Liver (tissue), 8 donors: ENCODE measurements at regions not wholly inside any gene's neighbourhood (a gene's known extent, or its start where the extent isn't known, plus 50 kb on each side); places are given as distances from the start of the nearest gene placed in this dataset.

Source experiments
- DNase-seq: peaks from one replicate; pipeline ENCODE4 v3.0.0-alpha.2; 2017; ENCODE audit warnings: low spot score
- H3K27ac ChIP-seq, 2 donors: one replicate each; pipeline ENCODE4 v1.7.0; 2013; ENCODE audit warnings: inconsistent platforms in 2 of 2, low read length in 2 of 2, control low read depth in 1 of 2, low read depth in 1 of 2, mild to moderate bottlenecking in 1 of 2
- H3K27me3 ChIP-seq, 4 donors: one replicate each; pipeline versions ENCODE4 v1.6.1 to v1.7.0; 2013; ENCODE audit warnings: low read length in 3 of 4, inconsistent platforms in 1 of 4, mild to moderate bottlenecking in 1 of 4, moderate library complexity in 1 of 4; ENCODE audit not compliant: control insufficient read depth in 4 of 4, insufficient read depth in 4 of 4
- H3K36me3 ChIP-seq, 4 donors: one replicate each; pipeline versions ENCODE4 v1.6.1 to v1.7.0; 2013; ENCODE audit warnings: low read length in 3 of 4, mild to moderate bottlenecking in 3 of 4, low read depth in 1 of 4, moderate library complexity in 1 of 4; ENCODE audit not compliant: control insufficient read depth in 4 of 4, insufficient read depth in 3 of 4
- H3K4me1 ChIP-seq, 4 donors: one replicate each; pipeline versions ENCODE4 v1.6.1 to v1.7.0; 2013; ENCODE audit warnings: low read length in 3 of 4, mild to moderate bottlenecking in 3 of 4, moderate library complexity in 1 of 4; ENCODE audit not compliant: control insufficient read depth in 4 of 4, insufficient read depth in 4 of 4
- H3K4me3 ChIP-seq, 3 donors: one replicate each; pipeline versions ENCODE4 v1.6.1 to v1.7.0; 2013; ENCODE audit warnings: low read length in 3 of 3, control low read depth in 1 of 3, low read depth in 1 of 3, mild to moderate bottlenecking in 1 of 3
- H3K9ac ChIP-seq, 2 donors: one replicate each; pipeline ENCODE4 v1.7.0; 2013; ENCODE audit warnings: low read length in 2 of 2, mild to moderate bottlenecking in 2 of 2, moderate library complexity in 2 of 2, control low read depth in 1 of 2, low read depth in 1 of 2
- H3K9me3 ChIP-seq, 4 donors: one replicate each; pipeline versions ENCODE4 v1.6.1 to v1.7.0; 2013; ENCODE audit warnings: low read length in 3 of 4; ENCODE audit not compliant: control insufficient read depth in 4 of 4
- ATF3 ChIP-seq: IDR thresholded peaks from 2 replicates; pipeline ENCODE4 v1.6.1; 2016; ENCODE audit warnings: antibody characterized with exemption
- EGR1 ChIP-seq, 2 donors: IDR thresholded peaks; 2 replicates each; pipeline ENCODE4 v1.6.1; 2016 to 2018; ENCODE audit warnings: antibody characterized with exemption in 2 of 2, low read depth in 2 of 2
- FOXA1 ChIP-seq: IDR thresholded peaks from 2 replicates; pipeline ENCODE4 v1.6.1; 2016; ENCODE audit warnings: antibody characterized with exemption
- FOXA2 ChIP-seq: IDR thresholded peaks from 2 replicates; pipeline ENCODE4 v1.6.1; 2016; ENCODE audit warnings: antibody characterized with exemption
- GABPA ChIP-seq, 2 donors: IDR thresholded peaks in 1 of 2; conservative IDR thresholded peaks in 1 of 2; 2 replicates each; pipeline ENCODE4 v1.6.1; 2016; ENCODE audit warnings: antibody characterized with exemption in 2 of 2, mild to moderate bottlenecking in 1 of 2, moderate library complexity in 1 of 2
- HNF4G ChIP-seq: IDR thresholded peaks from 2 replicates; pipeline ENCODE4 v1.6.1; 2016; ENCODE audit warnings: antibody characterized with exemption
- JUND ChIP-seq, 2 donors: IDR thresholded peaks; 2 replicates each; pipeline ENCODE4 v1.6.1; 2016; ENCODE audit warnings: antibody characterized with exemption in 2 of 2
- NR2F2 ChIP-seq: IDR thresholded peaks from 2 replicates; pipeline ENCODE4 v1.6.1; 2016; ENCODE audit warnings: antibody characterized with exemption
- RAD21 ChIP-seq, 2 donors: IDR thresholded peaks; 2 replicates each; pipeline ENCODE4 v1.6.1; 2016; ENCODE audit warnings: antibody characterized with exemption in 2 of 2, mild to moderate bottlenecking in 2 of 2
- RXRA ChIP-seq, 2 donors: IDR thresholded peaks; 2 replicates each; pipeline ENCODE4 v1.6.1; 2017 to 2018; ENCODE audit warnings: antibody characterized with exemption in 2 of 2, mild to moderate bottlenecking in 1 of 2
- SP1 ChIP-seq: IDR thresholded peaks from 2 replicates; pipeline ENCODE4 v1.6.1; 2018; ENCODE audit warnings: antibody characterized with exemption, mild to moderate bottlenecking
- TAF1 ChIP-seq: conservative IDR thresholded peaks from 2 replicates; pipeline ENCODE4 v1.6.1; 2016; ENCODE audit warnings: antibody characterized with exemption, mild to moderate bottlenecking
- YY1 ChIP-seq: IDR thresholded peaks from 2 replicates; pipeline ENCODE4 v1.6.1; 2016; ENCODE audit warnings: antibody characterized with exemption, mild to moderate bottlenecking
- whole genome bisulfite sequencing: extraction: QIAGEN DNeasy Blood & Tissue Kit; methylation state at CpG from one replicate; pipeline ENCODE4 v1.1.7; 2013; 5-methylcytosine and 5-hydroxymethylcytosine counted together
- TF ChIP-seq, protein P1 (sequence below): fragments of 150-350 bp; IDR thresholded peaks from 2 replicates; pipeline ENCODE4 v1.5.1; 2017; ENCODE audit warnings: improper control_type of control experiment, low read depth, low read length; ENCODE audit not compliant: missing input control
- TF ChIP-seq, protein P2 (sequence below): IDR thresholded peaks from 2 replicates; pipeline ENCODE4 v1.6.1; 2016; ENCODE audit warnings: antibody characterized with exemption, mild to moderate bottlenecking
- donor health status: healthy.
- donor health status: healthy.
- donor health status: healthy.
- donor health status: healthy.
- donor health status: healthy.

DNA sequence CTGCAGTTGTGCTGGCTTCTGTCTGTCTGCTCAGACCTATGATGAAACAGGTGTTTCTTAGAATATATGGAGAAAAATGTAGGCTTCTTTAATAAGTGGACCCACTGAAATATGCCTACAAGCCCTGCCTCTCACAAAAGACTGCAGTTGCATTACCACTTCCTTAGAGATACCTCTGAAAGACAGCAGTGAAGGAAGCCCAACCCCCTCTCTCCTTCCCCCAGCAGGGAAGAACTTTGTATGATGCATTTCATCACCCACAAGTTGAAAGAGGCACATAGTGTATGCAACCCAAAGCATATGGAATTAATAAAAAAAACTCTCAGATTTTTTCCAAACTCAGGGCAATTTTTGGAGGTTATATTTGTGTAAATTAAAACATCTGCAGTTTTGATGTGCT lies 916.7 kb downstream of the TECRL start:
- Histone ChIP-seq H3K9me3 (peaks cover 0 to 5% (median under 1%) of the 10 kb centered on the region in 4 donors), H3K27me3 (no peaks in the 10 kb centered on the region), H3K9ac (no peak overlapping the region), H3K27ac (no peak overlapping the region), H3K36me3 (no peaks in the 10 kb centered on the region), H3K4me1 (no peaks in the 10 kb centered on the region), H3K4me3 (no peak overlapping the region)
- TF ChIP-seq FOXA1: no peak
- TF ChIP-seq SP1: no peak
- TF ChIP-seq, protein P1, sequence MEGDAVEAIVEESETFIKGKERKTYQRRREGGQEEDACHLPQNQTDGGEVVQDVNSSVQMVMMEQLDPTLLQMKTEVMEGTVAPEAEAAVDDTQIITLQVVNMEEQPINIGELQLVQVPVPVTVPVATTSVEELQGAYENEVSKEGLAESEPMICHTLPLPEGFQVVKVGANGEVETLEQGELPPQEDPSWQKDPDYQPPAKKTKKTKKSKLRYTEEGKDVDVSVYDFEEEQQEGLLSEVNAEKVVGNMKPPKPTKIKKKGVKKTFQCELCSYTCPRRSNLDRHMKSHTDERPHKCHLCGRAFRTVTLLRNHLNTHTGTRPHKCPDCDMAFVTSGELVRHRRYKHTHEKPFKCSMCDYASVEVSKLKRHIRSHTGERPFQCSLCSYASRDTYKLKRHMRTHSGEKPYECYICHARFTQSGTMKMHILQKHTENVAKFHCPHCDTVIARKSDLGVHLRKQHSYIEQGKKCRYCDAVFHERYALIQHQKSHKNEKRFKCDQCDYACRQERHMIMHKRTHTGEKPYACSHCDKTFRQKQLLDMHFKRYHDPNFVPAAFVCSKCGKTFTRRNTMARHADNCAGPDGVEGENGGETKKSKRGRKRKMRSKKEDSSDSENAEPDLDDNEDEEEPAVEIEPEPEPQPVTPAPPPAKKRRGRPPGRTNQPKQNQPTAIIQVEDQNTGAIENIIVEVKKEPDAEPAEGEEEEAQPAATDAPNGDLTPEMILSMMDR: no peak
- TF ChIP-seq TAF1: no peak
- DNase-seq: no peak

DNA sequence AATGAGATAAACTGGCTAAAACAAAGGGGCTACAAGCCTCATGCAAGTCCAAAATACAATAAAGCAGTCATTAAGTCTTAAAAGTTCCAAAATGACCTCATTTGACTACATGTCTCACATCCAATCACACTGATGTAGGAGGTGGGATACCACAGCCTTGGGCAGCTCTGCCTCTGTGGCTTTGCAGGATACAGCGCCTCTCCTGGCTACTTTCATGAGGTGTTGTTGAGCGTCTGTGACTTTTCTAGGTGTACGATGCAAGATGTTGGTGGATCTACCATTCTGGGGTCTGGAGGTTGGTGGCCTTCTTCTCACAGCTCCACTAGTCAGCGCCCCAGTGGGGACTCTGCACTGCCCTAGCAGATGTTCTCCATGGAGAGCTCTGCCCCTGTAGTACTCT lies 944.9 kb downstream of the TECRL start:
- Histone ChIP-seq H3K4me3 (no peak overlapping the region), H3K27ac (no peak overlapping the region), H3K36me3 (no peaks in the 10 kb centered on the region), H3K9ac (no peak overlapping the region), H3K4me1 (no peaks in the 10 kb centered on the region), H3K27me3 (no peaks in the 10 kb centered on the region), H3K9me3 (no peaks in the 10 kb centered on the region)
- no peak for DNase-seq
- 78% methylated on average over 4 of the region's 4 CpGs for WGBS
- TF ChIP-seq JUND (IDR thresholded peaks at IDR 0.05) (no peak), FOXA2 (no peak), RAD21 (IDR thresholded peaks at IDR 0.05) (no peak), EGR1 (IDR thresholded peaks at IDR 0.05; ENCODE audit: low read depth in 2 of 2) (no peak), GABPA (IDR thresholded peaks at IDR 0.05 in 1 of 2, conservative IDR thresholded peaks at IDR 0.05 in 1 of 2) (no peak), NR2F2 (no peak), ATF3 (no peak), RXRA (IDR thresholded peaks at IDR 0.05) (no peak), SP1 (no peak), YY1 (no peak), HNF4G (no peak), TAF1 (no peak)
- TF ChIP-seq, protein P2, sequence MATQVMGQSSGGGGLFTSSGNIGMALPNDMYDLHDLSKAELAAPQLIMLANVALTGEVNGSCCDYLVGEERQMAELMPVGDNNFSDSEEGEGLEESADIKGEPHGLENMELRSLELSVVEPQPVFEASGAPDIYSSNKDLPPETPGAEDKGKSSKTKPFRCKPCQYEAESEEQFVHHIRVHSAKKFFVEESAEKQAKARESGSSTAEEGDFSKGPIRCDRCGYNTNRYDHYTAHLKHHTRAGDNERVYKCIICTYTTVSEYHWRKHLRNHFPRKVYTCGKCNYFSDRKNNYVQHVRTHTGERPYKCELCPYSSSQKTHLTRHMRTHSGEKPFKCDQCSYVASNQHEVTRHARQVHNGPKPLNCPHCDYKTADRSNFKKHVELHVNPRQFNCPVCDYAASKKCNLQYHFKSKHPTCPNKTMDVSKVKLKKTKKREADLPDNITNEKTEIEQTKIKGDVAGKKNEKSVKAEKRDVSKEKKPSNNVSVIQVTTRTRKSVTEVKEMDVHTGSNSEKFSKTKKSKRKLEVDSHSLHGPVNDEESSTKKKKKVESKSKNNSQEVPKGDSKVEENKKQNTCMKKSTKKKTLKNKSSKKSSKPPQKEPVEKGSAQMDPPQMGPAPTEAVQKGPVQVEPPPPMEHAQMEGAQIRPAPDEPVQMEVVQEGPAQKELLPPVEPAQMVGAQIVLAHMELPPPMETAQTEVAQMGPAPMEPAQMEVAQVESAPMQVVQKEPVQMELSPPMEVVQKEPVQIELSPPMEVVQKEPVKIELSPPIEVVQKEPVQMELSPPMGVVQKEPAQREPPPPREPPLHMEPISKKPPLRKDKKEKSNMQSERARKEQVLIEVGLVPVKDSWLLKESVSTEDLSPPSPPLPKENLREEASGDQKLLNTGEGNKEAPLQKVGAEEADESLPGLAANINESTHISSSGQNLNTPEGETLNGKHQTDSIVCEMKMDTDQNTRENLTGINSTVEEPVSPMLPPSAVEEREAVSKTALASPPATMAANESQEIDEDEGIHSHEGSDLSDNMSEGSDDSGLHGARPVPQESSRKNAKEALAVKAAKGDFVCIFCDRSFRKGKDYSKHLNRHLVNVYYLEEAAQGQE: no peak
- TF ChIP-seq, protein P1: no peak
